RCC 7860 (cell line): ENCODE measurements at regions not wholly inside any gene's neighbourhood (a gene's known extent, or its start where the extent isn't known, plus 50 kb on each side); places are given as distances from the start of the nearest gene placed in this dataset.
A peak's percentile ranks its signal among the peaks of the same experiment; 100 is the strongest.

ENCODE experiments used
- DNase-seq: peaks from one replicate; pipeline ENCODE4 v3.0.0-alpha.2; 2015; ENCODE audit warnings: low spot score
- FAIRE-seq: peaks from 2 replicates; lab custom pipeline; 2012; peaks lifted over from hg19 to GRCh38; lab: Jason Lieb, UNC

DNA sequence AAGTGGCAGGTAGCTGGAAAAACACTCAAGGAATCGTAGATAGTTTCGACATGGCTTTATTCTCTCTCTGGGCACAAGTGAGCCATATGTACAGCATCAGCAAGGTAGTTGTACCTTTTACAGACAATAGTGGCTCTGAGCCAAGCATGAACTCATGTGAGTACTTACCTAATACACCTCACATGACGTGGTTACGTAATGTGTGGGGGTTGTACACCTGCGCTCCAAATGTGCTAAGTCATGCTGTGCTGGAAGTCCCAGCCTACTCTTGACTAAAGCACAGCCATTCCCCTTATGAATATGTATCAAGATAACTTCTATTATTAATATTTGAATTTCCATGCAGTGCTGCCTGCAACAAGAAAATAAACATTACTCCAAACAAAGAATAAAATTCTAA is 78.8 kb upstream of the HMGN3 start:
- FAIRE-seq (no peak), DNase-seq (no peak)

GRCh38 chr6:79307321-79308036 is 73.0 kb upstream of the HMGN3 start:
- peak; percentile 44 for DNase-seq

DNA sequence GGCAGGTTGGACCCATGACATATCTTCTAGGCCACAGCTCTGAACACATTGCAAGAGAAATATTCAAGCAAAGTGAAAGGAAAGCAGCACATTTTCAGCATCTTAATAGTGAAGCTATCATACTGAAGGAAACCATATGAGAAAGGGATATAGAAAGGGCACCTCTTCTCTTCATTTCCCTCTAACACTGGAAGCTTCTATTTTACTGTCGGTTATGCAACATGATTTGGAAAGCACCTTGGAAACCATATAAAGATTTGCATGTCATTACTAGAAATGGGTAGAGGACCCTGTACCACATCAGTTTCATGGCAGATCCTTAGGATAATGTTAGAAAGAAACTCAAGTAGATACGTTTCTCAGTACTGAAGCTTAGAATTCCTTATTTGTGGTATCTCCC is 70.5 kb upstream of the HMGN3 start:
- FAIRE-seq: no peak
- no peak for DNase-seq

More at GRCh38 chr6:79307321-79308036, 73.0 kb upstream of the HMGN3 start:
- no peak for FAIRE-seq

GRCh38 chr6:79302341-79302740 is 67.9 kb upstream of the HMGN3 start:
- FAIRE-seq (no peak), DNase-seq (no peak)

GRCh38 chr6:79301290-79301689 is 66.8 kb upstream of the HMGN3 start:
- no peak for DNase-seq
- FAIRE-seq: no peak

- DNase-seq: no peak
- no peak for FAIRE-seq
Measured at GRCh38 chr6:79296211-79296610, 61.7 kb upstream of the HMGN3 start.
